ENCODE measurements at regions not wholly inside any gene's neighbourhood (a gene's known extent, or its start where the extent isn't known, plus 50 kb on each side); places are given as distances from the start of the nearest gene placed in this dataset.

DNA sequence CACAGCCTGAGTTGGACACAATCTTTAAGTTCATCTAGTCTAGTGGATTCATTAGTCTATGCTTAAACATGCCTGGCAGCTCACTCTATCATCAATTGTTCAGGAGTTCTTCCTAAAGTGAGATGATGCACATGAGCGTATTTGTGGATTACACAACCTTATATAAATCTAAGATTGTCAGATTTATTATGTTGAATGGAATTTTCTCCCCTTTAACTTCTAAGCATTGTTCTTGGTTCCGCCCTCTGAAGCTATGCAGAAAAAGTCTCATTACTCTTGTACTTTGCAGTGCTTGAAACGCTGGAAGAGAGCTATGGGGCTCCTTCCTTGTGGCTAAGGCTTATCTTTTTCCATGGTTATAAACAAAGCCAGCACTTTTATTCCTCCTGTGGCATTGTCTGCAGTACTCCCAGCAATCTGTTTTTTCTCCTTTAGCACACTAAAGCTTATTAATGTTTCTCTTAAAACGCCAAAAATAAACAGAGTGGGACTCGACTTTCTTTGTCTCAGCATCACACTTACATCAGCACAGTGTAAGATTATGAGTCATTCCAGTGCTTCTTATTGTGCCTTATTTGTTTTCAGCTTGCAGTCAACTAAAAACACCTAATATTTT lies 316.8 kb upstream of the CAMK1G start:
- TF ChIP-seq, protein P1, sequence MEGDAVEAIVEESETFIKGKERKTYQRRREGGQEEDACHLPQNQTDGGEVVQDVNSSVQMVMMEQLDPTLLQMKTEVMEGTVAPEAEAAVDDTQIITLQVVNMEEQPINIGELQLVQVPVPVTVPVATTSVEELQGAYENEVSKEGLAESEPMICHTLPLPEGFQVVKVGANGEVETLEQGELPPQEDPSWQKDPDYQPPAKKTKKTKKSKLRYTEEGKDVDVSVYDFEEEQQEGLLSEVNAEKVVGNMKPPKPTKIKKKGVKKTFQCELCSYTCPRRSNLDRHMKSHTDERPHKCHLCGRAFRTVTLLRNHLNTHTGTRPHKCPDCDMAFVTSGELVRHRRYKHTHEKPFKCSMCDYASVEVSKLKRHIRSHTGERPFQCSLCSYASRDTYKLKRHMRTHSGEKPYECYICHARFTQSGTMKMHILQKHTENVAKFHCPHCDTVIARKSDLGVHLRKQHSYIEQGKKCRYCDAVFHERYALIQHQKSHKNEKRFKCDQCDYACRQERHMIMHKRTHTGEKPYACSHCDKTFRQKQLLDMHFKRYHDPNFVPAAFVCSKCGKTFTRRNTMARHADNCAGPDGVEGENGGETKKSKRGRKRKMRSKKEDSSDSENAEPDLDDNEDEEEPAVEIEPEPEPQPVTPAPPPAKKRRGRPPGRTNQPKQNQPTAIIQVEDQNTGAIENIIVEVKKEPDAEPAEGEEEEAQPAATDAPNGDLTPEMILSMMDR (IDR thresholded peaks at IDR 0.05) = no peak
- no peak for TF ChIP-seq POLR2A (IDR thresholded peaks at IDR 0.05)
